GM18861 (cell line): ENCODE measurements at regions not wholly inside any gene's neighbourhood (a gene's known extent, or its start where the extent isn't known, plus 50 kb on each side); places are given as distances from the start of the nearest gene placed in this dataset.
"Not testable (repeated sequence)": the region's sequence is repeated elsewhere in the genome, so short reads cannot be mapped to it uniquely, and the experiment has no call there.

ENCODE experiments used
- ATAC-seq: cut with Tn5 transposase; IDR thresholded peaks from one replicate; pipeline ENCODE4 v1.9.1; 2021; ENCODE audit not compliant: unreplicated experiment

DNA sequence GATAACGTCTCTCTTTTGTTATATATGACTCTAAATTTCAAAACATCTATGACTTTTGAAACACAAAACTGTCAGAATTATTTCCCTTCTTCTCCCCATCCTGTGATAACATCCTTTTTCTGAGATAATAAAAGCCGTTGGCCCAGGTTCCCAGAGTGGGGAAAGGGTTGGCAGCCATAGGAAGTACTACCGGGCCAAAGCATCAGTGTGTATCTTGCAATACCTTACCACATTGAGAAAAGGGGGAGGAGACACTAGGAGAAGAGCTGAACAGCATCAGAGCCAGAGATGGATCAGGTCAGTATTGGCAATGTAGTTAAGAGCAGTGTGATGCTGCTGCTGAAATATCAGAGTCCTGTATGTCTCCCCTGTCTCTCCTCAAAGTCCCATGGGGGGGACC is 210.0 kb upstream of the PROK2 start:
- no peak for ATAC-seq

DNA sequence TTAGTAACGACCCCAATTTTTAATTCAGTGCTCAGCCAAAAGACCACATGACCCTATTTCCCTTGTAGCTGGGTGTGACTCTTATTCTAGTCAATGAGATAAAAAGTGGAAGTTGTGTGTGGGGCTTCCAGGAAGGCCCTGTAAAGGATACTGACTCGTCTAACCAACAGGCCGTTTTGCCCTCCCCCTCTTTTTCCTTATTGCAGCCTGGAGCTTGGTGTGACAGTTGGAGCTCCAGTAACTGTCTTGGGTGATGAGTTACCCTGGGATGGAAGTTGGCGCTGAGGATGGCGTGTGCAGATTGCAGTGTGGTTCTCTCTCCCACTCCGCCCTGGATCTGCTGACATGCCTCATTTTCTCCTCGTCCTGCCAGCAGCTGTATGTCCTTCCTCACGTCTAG is 209.3 kb upstream of the PROK2 start:
- no peak for ATAC-seq

DNA sequence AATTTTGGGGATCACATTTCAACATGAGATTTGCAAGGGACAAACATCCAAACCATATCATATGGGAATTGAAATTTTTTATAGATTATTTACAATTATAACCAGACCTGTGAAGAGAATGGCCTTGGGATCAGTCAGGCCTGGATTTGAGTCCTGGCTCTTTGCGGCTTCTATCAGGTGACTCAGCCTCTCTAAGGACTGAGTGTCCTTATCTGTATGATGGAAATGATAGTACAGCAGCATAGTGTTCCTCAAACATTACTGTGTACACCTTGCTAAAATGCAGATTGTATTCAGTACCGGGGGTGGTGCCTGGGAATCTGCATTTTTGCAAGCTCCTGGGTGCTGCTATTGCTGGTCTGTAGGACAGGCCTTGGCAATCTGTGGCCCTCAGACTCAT is 206.7 kb upstream of the PROK2 start:
- ATAC-seq: no peak

DNA sequence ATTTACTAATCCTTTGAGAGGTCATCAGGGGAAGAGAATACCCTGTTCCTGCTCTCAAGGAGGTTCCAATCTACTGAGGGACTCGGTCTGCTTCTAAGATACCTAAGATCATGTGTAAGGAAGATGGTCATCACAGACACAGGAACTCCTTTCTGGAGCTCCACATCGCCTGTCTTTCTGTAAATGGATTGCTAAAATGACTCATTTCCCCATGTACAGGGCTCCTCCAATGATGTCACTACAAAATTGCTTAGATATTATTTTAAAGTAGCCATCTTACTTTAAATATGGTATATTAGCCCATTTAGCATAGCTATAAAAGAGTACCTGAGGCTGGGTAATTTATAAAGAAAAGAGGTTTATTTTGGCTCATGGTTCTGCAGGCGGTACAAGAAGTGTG is 206.1 kb upstream of the PROK2 start:
- no peak for ATAC-seq

GRCh38 chr3:71990545-71990944 is 205.6 kb upstream of the PROK2 start:
- ATAC-seq: no peak

DNA sequence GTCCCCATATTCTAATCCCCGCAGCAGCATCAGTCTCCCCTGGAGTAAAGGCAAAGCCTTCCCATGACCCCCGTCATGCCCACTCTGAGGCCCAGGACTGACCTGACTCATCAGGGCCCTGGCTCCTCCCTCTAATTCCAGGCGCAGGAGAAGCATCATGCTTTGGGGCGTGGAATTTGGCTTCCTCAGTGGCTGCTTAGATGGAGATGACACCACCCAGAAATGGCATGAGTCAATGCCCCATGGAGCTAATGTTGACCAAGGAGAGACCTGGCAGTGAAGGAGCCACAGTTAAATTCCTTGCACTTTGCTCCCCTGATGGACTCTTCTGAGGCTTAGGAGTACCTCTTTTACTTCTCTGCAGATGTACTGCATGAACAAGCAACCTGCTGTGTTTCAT is 204.2 kb upstream of the PROK2 start:
- no peak for ATAC-seq

GRCh38 chr3:71987828-71988227 is 202.9 kb upstream of the PROK2 start:
- ATAC-seq: no peak

DNA sequence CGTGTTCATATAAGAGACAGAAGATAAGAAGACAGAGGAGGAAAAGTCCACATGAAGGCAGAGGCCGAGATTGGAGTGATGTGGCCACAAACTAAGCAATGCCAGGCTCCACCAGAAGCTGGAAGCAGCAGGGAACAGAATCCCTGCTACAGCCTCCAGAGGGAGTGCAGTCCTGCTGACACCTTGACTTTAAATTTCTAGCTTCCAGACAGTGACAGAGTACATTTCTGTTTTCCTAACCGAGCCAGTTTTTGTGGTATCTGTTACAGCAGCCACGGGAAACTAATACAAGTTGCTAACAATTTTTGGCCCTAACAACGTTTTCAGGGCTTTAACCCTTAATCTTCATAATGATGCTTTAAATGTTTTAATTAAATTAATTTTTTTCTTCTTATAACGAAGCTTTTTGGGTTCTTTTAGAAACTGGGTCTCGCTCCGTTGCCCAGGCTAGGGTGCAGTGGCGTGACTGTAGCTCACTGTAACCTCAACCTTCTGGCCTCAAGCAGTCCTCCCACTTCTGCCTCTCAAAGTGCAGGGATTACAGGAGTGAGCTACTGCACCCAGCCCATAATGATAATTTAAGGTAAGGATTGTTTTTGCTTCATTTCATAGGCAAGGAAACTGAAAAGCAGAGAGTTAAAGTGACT is 202.3 kb upstream of the PROK2 start:
- ATAC-seq: no peak

DNA sequence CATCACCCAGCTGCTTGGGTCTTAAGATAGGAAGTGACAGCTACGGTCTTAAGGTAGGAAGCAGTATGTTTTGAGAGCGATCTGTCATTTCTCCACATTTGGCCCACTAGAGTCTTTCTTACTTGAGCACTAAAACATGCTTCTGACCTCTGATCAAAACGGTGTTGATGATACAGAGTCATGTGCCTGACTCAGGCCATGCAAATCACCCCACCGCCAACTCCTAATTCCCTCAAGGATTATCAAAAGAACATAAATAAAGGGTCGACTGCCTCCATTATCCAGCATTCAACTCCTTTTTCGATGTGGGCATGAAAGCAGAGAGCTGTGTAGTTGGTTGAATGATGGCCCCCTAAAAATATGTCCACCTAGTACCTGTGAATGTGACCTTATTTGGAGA is 201.7 kb upstream of the PROK2 start:
- no peak for ATAC-seq

GRCh38 chr3:71984843-71985613 is 200.1 kb upstream of the PROK2 start:
- ATAC-seq: peak; percentile 81

DNA sequence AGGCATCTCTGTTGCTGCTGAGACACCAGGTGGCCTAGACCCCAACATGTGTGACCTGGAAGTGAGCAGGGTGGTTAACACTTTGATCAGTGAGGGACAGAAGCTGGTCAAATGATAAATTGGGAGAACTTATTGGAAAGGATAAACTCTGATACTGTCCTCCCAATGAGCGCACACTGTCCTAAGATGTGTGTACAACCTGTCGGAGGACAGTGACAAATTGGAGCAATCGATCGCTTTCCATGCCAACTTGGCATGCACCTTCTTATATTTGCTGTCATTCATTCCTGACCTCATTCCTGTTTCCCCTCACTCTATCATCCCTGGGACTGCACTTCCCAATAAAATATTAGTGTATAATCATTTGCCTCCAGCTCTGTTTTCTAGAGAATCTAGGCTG is 198.7 kb upstream of the PROK2 start:
- ATAC-seq: no peak

DNA sequence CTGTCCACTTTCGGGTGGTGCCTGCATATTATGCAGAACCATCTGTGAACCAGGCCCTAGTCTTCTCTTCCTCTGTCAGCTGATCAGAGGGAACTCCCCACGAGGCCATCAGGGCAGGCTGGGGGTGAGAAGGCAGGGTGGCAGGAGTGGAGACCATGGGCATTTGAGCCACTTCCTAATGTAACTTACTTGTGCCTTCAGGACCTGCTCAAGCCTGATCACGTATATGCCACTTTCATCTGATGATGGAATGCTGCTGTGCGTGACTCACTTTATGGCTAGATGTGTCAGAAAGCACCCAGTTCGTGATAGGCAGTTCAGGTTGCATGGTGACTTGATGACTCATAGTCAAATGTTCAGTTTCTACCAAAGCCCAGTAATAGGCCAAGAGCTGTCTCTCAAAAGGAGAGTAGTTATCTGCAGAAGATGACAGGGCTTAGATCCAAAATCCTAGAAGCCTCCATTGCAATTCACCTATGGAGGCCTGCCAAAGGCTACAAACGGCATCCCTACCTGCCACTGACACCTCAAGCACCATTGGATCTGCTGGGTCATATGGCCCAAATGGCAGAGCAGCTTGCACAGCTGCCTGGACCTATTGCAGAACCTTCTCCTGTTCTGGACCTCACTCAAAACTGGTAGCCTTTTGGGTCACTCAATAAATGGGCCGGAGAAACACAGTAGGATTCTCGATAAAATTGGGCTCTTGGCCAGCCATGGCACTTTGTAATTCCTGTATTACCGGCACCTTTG is 197.7 kb upstream of the PROK2 start:
- ATAC-seq: not testable (repeated sequence)

GRCh38 chr3:71979175-71979574 is 194.2 kb upstream of the PROK2 start:
- ATAC-seq: no peak

DNA sequence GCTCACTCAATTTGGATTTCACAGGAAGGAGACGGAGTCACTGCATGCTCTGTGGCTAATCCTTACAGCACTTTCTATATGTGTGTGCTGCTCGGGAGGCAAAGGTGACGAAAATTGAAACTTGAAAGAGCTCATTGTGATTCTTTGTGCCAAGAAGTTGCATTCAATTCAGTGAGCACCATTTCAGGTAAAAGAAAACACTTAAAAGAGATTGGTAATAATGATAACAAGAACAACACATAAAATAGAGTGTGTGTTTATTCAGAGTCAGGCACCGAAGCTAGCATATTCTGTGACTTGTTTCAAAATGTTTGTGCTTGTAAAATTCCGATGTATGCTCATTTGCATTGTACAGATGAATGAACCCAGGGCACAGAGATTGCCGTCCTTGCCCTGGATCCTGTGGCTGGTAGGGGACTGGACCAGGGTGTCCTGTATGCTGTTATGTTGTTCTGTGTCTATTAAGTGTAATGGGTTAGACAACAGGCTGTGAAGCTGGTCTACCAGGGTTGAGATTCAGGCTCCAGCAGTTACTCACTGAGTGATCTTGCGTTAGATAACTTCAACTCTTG is 193.3 kb upstream of the PROK2 start:
- peak; percentile 84 for ATAC-seq

- ATAC-seq: no peak
These were observed 192.6 kb upstream of the PROK2 start for GRCh38 chr3:71977525-71977924.

GRCh38 chr3:71975573-71975972 is 190.6 kb upstream of the PROK2 start:
- no peak for ATAC-seq

DNA sequence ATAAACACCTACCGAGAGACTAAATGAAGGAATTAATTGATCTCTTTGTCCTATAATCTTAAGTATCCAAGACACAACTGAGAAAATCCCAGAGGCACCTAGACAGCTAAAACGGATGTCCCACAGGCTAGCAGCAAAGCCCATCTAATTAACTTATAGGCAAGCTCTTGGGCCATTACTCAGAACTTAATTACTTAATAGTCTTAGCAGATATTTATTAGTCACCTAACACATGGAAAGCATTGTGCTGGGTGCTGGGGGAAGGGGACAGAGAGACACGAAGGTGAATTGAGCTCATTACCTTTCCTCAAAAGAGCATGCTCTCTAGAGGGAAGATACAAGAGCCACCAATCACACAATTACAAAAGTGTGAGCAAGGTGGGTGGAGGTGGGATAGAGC is 189.8 kb upstream of the PROK2 start:
- ATAC-seq: no peak

DNA sequence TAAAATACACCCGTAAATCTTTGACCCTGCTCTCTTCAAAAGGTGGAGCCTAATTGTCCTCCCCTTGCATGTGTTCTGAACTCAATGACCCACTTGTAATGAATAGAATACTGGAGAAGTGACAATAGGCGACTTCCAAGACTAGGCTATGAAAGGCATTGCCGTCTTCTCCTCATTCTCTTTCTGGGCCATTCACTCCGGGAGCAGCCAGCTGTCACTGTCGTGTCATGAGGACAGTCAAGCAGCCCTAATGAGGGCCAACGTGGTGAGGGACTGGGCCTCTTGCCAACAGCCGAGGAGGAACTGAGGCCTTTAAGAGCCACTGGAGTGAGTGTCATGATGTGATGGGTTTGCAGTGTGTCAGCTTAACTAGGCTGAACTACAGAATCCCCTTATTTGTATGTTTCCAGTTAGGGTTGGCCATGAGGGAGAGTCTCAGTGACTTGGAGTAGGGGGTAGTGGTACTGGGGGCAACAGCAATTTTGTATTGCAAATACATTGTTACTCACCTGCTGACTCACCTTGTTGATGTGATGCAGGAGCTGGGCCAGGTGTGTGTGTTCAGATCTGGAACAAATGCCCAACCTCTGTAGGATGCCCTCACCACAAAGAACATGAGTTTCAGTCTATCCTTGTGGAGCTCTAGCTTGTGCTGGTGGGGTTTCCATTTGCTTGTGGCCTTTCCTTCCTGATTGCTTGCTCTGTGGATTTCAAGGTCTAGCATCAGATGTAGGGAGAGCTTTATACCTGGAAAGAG is 188.5 kb upstream of the PROK2 start:
- ATAC-seq: no peak

DNA sequence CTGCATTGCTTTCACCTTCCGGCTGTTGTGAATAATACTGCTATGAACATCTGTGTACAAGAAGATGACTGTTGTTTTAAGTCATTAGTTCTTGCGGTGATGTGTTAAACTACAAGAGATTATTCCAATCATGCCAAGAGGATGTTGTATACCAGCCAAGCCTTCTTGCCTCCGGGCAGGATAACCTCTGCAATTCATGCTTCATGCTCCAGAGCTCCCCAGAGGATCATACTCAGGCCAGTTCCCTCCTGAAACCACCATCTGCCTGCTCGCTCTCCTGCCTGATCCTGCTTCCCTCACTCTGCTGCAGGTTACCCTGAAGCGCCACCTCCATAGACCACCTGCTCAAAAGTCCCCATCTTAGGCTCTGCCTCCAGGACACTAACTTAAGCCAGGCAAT is 187.1 kb upstream of the PROK2 start:
- ATAC-seq: no peak

DNA sequence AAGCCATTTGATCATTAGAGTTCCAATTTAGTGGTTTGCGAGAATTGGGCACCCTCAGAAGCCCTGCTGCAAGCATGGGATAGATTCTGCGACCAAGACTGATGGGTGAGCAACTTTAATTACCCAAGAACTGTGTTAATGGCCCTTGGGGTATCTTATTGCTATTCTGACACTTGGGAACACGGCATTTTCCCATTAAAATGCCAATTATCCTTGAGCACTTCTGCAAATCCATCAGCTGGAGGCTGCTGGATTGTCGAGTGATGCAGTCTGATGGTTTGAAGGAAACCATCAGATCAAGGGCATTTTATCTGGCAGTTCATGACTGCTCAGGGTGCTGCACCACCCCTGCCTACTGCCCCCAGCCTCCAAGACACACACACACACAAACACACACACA is 183.6 kb upstream of the PROK2 start:
- no peak for ATAC-seq

DNA sequence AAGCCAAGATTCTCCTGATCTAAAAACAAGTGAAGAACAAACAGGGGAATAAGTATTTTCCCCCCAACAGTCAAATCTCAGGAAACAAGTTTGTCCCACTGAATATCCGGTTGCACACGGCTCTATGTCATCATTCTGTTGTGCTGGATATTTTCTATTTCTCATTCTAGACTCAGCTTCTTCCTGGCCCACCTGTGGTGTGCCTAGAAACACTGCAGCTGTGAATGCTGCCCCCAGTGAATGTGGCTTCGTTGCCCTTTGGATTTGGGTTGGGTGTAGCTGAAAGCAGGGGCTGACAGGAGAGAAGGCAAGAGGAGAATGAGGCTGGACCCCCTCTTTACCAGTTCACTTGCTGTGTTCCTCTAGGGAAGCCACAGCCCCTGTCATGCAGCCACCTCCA is 181.2 kb upstream of the PROK2 start:
- no peak for ATAC-seq
